ENCODE measurements at regions not wholly inside any gene's neighbourhood (a gene's known extent, or its start where the extent isn't known, plus 50 kb on each side); places are given as distances from the start of the nearest gene placed in this dataset.
"Not testable (repeated sequence)": the region's sequence is repeated elsewhere in the genome, so short reads cannot be mapped to it uniquely, and the experiment has no call there.

DNA sequence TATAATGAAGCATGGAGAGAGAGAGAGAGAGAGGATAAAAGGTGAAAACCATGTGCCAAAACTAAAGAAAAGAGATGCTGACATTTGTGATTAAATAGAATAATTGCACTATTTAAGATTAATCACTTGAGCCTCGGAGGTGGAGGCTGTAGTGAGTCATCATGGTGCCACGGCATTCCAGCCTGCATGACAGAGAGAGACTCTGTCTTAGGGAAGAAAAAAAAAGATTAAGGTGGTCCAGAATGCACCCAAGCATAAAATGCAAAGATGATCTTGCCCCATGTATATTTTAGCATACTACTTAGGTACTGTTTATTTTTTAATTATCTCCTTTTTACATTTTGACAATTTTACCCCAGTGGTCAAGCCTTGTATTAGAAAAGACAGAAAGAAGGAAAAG is 742.5 kb downstream of the SPATA31A1 start:
- TF ChIP-seq, protein P1, sequence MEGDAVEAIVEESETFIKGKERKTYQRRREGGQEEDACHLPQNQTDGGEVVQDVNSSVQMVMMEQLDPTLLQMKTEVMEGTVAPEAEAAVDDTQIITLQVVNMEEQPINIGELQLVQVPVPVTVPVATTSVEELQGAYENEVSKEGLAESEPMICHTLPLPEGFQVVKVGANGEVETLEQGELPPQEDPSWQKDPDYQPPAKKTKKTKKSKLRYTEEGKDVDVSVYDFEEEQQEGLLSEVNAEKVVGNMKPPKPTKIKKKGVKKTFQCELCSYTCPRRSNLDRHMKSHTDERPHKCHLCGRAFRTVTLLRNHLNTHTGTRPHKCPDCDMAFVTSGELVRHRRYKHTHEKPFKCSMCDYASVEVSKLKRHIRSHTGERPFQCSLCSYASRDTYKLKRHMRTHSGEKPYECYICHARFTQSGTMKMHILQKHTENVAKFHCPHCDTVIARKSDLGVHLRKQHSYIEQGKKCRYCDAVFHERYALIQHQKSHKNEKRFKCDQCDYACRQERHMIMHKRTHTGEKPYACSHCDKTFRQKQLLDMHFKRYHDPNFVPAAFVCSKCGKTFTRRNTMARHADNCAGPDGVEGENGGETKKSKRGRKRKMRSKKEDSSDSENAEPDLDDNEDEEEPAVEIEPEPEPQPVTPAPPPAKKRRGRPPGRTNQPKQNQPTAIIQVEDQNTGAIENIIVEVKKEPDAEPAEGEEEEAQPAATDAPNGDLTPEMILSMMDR (IDR thresholded peaks at IDR 0.05): not testable (repeated sequence)
- not testable (repeated sequence) for TF ChIP-seq POLR2A (IDR thresholded peaks at IDR 0.05); POLR2AphosphoS5 (IDR thresholded peaks at IDR 0.05; ENCODE audit: insufficient read depth in 1 of 2, low read depth in 1 of 2)

Data from vagina (tissue), 2 donors.